Astrocyte (in vitro differentiated cells and primary cell): ENCODE measurements at regions not wholly inside any gene's neighbourhood (a gene's known extent, or its start where the extent isn't known, plus 50 kb on each side); places are given as distances from the start of the nearest gene placed in this dataset.

Source experiments
- EZH2 ChIP-seq: IDR thresholded peaks from 2 replicates; pipeline ENCODE4 v1.6.1; 2012; ENCODE audit warnings: mild to moderate bottlenecking, low read length, inconsistent platforms; ENCODE audit not compliant: insufficient read depth
- TF ChIP-seq, protein P1 (sequence below): IDR thresholded peaks from 2 replicates; pipeline ENCODE4 v1.5.1; 2011; ENCODE audit warnings: low read depth, mild to moderate bottlenecking, inconsistent platforms, low read length, moderate library complexity; ENCODE audit not compliant: insufficient read depth

GRCh38 chr11:64474680-64475079, 81.1 kb upstream of the SLC22A11 start:
- TF ChIP-seq, protein P1, sequence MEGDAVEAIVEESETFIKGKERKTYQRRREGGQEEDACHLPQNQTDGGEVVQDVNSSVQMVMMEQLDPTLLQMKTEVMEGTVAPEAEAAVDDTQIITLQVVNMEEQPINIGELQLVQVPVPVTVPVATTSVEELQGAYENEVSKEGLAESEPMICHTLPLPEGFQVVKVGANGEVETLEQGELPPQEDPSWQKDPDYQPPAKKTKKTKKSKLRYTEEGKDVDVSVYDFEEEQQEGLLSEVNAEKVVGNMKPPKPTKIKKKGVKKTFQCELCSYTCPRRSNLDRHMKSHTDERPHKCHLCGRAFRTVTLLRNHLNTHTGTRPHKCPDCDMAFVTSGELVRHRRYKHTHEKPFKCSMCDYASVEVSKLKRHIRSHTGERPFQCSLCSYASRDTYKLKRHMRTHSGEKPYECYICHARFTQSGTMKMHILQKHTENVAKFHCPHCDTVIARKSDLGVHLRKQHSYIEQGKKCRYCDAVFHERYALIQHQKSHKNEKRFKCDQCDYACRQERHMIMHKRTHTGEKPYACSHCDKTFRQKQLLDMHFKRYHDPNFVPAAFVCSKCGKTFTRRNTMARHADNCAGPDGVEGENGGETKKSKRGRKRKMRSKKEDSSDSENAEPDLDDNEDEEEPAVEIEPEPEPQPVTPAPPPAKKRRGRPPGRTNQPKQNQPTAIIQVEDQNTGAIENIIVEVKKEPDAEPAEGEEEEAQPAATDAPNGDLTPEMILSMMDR, result no peak
- no peak for TF ChIP-seq EZH2
